HEK293 (cell line): ENCODE measurements at regions not wholly inside any gene's neighbourhood (a gene's known extent, or its start where the extent isn't known, plus 50 kb on each side); places are given as distances from the start of the nearest gene placed in this dataset.

Experiments used
- GLI4 ChIP-seq: fragments of 450-650 bp; formaldehyde crosslinking; IDR thresholded peaks from 2 replicates; pipeline ENCODE4 v1.5.1; 2016; ENCODE audit warnings: missing biosample characterization, missing genetic modification characterization
- KLF16 ChIP-seq: fragments of 450-650 bp; formaldehyde crosslinking; IDR thresholded peaks from 2 replicates; pipeline ENCODE4 v1.5.1; 2017; ENCODE audit warnings: missing biosample characterization, missing genetic modification characterization
- KLF9 ChIP-seq: fragments of 450-650 bp; formaldehyde crosslinking; IDR thresholded peaks from 2 replicates; pipeline ENCODE4 v1.5.1; 2016; ENCODE audit warnings: missing biosample characterization, missing genetic modification characterization, low read depth
- REST ChIP-seq: fragments of 450-650 bp; formaldehyde crosslinking; IDR thresholded peaks from 2 replicates; pipeline ENCODE4 v1.5.1; 2016; ENCODE audit warnings: missing biosample characterization, missing genetic modification characterization
- ZBTB21 ChIP-seq: fragments of 450-650 bp; formaldehyde crosslinking; IDR thresholded peaks from 2 replicates; pipeline ENCODE4 v1.5.1; 2017; ENCODE audit warnings: missing biosample characterization, missing genetic modification characterization
- ZNF362 ChIP-seq: fragments of 450-650 bp; formaldehyde crosslinking; IDR thresholded peaks from 2 replicates; pipeline ENCODE4 v1.5.1; 2016; ENCODE audit warnings: missing biosample characterization, missing genetic modification characterization
- TF ChIP-seq, protein P1 (sequence below): fragments of 450-650 bp; formaldehyde crosslinking; IDR thresholded peaks from 2 replicates; pipeline ENCODE4 v1.5.1; 2016; ENCODE audit warnings: missing biosample characterization, missing genetic modification characterization
- TF ChIP-seq, protein P2 (sequence below): fragments of 450-650 bp; formaldehyde crosslinking; IDR thresholded peaks from 2 replicates; pipeline ENCODE4 v1.5.1; 2016; ENCODE audit warnings: missing biosample characterization, missing genetic modification characterization
- TF ChIP-seq, protein P3 (sequence below): fragments of 450-650 bp; formaldehyde crosslinking; conservative IDR thresholded peaks from 2 replicates; pipeline ENCODE4 v1.5.1; 2016; ENCODE audit warnings: low read depth, missing biosample characterization, missing genetic modification characterization

GRCh38 chr11:116567721-116568242, 205.0 kb downstream of the BUD13 start:
- TF ChIP-seq ZNF362 (tag by site-specific recombination) (no peak), KLF9 (no peak), REST (tag by site-specific recombination) (no peak), GLI4 (no peak), ZBTB21 (tag by site-specific recombination) (no peak), KLF16 (tag by site-specific recombination) (no peak)
- TF ChIP-seq, protein P1, sequence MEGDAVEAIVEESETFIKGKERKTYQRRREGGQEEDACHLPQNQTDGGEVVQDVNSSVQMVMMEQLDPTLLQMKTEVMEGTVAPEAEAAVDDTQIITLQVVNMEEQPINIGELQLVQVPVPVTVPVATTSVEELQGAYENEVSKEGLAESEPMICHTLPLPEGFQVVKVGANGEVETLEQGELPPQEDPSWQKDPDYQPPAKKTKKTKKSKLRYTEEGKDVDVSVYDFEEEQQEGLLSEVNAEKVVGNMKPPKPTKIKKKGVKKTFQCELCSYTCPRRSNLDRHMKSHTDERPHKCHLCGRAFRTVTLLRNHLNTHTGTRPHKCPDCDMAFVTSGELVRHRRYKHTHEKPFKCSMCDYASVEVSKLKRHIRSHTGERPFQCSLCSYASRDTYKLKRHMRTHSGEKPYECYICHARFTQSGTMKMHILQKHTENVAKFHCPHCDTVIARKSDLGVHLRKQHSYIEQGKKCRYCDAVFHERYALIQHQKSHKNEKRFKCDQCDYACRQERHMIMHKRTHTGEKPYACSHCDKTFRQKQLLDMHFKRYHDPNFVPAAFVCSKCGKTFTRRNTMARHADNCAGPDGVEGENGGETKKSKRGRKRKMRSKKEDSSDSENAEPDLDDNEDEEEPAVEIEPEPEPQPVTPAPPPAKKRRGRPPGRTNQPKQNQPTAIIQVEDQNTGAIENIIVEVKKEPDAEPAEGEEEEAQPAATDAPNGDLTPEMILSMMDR (tag by site-specific recombination), result no peak
- TF ChIP-seq, protein P2, sequence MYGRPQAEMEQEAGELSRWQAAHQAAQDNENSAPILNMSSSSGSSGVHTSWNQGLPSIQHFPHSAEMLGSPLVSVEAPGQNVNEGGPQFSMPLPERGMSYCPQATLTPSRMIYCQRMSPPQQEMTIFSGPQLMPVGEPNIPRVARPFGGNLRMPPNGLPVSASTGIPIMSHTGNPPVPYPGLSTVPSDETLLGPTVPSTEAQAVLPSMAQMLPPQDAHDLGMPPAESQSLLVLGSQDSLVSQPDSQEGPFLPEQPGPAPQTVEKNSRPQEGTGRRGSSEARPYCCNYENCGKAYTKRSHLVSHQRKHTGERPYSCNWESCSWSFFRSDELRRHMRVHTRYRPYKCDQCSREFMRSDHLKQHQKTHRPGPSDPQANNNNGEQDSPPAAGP (tag by site-specific recombination), result no peak
- TF ChIP-seq, protein P3, sequence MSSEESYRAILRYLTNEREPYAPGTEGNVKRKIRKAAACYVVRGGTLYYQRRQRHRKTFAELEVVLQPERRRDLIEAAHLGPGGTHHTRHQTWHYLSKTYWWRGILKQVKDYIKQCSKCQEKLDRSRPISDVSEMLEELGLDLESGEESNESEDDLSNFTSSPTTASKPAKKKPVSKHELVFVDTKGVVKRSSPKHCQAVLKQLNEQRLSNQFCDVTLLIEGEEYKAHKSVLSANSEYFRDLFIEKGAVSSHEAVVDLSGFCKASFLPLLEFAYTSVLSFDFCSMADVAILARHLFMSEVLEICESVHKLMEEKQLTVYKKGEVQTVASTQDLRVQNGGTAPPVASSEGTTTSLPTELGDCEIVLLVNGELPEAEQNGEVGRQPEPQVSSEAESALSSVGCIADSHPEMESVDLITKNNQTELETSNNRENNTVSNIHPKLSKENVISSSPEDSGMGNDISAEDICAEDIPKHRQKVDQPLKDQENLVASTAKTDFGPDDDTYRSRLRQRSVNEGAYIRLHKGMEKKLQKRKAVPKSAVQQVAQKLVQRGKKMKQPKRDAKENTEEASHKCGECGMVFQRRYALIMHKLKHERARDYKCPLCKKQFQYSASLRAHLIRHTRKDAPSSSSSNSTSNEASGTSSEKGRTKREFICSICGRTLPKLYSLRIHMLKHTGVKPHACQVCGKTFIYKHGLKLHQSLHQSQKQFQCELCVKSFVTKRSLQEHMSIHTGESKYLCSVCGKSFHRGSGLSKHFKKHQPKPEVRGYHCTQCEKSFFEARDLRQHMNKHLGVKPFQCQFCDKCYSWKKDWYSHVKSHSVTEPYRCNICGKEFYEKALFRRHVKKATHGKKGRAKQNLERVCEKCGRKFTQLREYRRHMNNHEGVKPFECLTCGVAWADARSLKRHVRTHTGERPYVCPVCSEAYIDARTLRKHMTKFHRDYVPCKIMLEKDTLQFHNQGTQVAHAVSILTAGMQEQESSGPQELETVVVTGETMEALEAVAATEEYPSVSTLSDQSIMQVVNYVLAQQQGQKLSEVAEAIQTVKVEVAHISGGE (tag by site-specific recombination), result no peak
